Ishikawa (cell line): ENCODE measurements at regions not wholly inside any gene's neighbourhood (a gene's known extent, or its start where the extent isn't known, plus 50 kb on each side); places are given as distances from the start of the nearest gene placed in this dataset.

Experiments used
- CREB1 ChIP-seq: IDR thresholded peaks from 2 replicates; pipeline ENCODE4 v1.6.1; 2012; ENCODE audit warnings: low read depth
- EP300 ChIP-seq: IDR thresholded peaks from 2 replicates; pipeline ENCODE4 v1.6.1; 2012; ENCODE audit warnings: borderline replicate concordance
- NFIC ChIP-seq: IDR thresholded peaks from 2 replicates; pipeline ENCODE4 v1.6.1; 2012
- TAF1 ChIP-seq: IDR thresholded peaks from 2 replicates; pipeline ENCODE4 v1.6.1; 2012; ENCODE audit warnings: low read depth, mild to moderate bottlenecking
- TF ChIP-seq, protein P1 (sequence below): IDR thresholded peaks from 2 replicates; pipeline ENCODE4 v1.6.1; 2012
- TF ChIP-seq, protein P2 (sequence below): IDR thresholded peaks from 2 replicates; pipeline ENCODE4 v1.6.1; 2012

DNA sequence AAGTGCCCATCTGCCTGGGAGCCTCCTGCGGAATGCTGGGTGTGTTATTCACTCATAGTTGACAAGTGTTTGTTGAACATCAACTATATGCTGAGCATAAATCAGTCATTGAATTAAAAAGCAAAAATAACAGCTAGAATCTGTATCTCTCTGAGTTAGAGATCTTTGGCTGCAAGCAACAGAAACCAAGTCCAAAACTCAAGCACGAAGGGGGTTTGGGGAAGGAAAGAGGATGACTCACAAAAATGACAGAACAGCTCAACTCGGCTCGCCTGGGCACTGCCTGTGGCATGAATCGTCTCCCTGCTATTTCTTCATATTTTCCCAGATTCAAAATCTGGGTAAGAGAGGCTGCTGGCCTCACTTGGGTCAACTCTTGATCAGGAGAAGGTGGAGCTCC lies 72.6 kb upstream of the NCOR2 start:
- TF ChIP-seq CREB1 (no peak), TAF1 (no peak), NFIC (no peak), EP300 (no peak)
- TF ChIP-seq, protein P1, sequence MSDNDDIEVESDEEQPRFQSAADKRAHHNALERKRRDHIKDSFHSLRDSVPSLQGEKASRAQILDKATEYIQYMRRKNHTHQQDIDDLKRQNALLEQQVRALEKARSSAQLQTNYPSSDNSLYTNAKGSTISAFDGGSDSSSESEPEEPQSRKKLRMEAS, result no peak
- TF ChIP-seq, protein P2, sequence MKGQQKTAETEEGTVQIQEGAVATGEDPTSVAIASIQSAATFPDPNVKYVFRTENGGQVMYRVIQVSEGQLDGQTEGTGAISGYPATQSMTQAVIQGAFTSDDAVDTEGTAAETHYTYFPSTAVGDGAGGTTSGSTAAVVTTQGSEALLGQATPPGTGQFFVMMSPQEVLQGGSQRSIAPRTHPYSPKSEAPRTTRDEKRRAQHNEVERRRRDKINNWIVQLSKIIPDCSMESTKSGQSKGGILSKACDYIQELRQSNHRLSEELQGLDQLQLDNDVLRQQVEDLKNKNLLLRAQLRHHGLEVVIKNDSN, result no peak
